ENCODE measurements at regions not wholly inside any gene's neighbourhood (a gene's known extent, or its start where the extent isn't known, plus 50 kb on each side); places are given as distances from the start of the nearest gene placed in this dataset.
"Not testable (repeated sequence)": the region's sequence is repeated elsewhere in the genome, so short reads cannot be mapped to it uniquely, and the experiment has no call there.

- not testable (repeated sequence) for TF ChIP-seq POLR2AphosphoS5 (IDR thresholded peaks at IDR 0.05; ENCODE audit: low read depth, low read length); TAF1 (IDR thresholded peaks at IDR 0.05; ENCODE audit: borderline replicate concordance, low read depth, low read length); POLR2A (IDR thresholded peaks at IDR 0.05; ENCODE audit: low read depth, low read length)
Measured at GRCh38 chr14:106234525-106235254, 708.3 kb downstream of the TMEM121 start.
